ENCODE measurements at regions not wholly inside any gene's neighbourhood (a gene's known extent, or its start where the extent isn't known, plus 50 kb on each side); places are given as distances from the start of the nearest gene placed in this dataset.

DNA sequence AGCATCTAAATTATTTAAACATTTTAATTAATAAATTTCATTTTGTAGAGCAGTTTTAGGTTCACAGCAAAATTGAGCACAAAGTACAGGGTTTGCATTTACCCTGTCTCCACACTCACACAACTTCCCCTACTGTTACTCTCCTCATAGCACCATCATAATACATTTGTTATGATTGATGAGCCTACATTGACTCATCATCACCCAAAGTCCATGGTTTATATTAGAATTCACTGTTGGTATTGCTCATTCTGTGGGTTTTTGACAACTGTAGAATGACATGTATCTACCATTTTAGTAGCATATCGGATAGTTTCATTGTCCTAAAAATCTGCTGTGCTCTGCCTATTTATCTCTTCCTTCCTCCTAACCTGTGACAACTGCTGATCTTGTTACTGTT lies 411.1 kb upstream of the MPDZ start:
- TF ChIP-seq, protein P1, sequence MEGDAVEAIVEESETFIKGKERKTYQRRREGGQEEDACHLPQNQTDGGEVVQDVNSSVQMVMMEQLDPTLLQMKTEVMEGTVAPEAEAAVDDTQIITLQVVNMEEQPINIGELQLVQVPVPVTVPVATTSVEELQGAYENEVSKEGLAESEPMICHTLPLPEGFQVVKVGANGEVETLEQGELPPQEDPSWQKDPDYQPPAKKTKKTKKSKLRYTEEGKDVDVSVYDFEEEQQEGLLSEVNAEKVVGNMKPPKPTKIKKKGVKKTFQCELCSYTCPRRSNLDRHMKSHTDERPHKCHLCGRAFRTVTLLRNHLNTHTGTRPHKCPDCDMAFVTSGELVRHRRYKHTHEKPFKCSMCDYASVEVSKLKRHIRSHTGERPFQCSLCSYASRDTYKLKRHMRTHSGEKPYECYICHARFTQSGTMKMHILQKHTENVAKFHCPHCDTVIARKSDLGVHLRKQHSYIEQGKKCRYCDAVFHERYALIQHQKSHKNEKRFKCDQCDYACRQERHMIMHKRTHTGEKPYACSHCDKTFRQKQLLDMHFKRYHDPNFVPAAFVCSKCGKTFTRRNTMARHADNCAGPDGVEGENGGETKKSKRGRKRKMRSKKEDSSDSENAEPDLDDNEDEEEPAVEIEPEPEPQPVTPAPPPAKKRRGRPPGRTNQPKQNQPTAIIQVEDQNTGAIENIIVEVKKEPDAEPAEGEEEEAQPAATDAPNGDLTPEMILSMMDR (IDR thresholded peaks at IDR 0.05) = no peak
- no peak for TF ChIP-seq POLR2A (IDR thresholded peaks at IDR 0.05)

Data from uterus (tissue), 2 donors.